ENCODE measurements at regions not wholly inside any gene's neighbourhood (a gene's known extent, or its start where the extent isn't known, plus 50 kb on each side); places are given as distances from the start of the nearest gene placed in this dataset.

DNA sequence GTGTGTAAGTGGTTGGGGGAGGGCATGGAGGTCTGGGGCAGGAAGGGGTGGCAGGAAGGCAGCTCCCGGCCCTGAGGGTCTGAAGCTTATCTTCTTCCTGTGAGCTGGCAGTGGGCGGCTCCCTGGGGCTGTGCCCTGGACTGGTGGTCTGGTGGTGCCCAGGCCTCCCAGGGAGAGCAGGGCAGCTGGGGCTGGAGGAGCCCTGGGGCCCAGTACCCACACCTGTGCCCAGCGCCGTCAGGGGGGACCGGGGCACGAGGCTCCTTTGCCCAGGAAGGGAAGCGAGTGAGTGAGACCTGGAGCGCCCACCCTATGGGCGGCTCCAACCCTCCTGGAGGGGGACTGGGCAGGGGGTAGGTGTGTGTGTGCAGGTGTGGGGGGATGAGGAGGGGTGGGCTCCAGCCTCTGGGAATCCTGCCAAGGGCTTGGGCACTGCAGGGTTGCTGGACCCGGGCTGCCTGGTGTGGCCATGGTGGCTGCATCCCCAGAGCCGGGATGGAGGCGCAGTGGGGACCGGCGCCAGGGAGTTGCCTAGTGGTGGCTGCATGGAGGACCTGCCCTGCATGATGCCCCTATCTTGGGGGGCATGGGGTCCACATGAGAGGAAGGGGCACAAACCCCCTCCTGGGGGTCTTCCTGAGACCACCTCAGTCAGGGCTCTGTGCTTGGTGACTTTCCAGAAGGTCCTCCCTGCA, 353.6 kb downstream of the TMEM121 start:
- TF ChIP-seq, protein P1, sequence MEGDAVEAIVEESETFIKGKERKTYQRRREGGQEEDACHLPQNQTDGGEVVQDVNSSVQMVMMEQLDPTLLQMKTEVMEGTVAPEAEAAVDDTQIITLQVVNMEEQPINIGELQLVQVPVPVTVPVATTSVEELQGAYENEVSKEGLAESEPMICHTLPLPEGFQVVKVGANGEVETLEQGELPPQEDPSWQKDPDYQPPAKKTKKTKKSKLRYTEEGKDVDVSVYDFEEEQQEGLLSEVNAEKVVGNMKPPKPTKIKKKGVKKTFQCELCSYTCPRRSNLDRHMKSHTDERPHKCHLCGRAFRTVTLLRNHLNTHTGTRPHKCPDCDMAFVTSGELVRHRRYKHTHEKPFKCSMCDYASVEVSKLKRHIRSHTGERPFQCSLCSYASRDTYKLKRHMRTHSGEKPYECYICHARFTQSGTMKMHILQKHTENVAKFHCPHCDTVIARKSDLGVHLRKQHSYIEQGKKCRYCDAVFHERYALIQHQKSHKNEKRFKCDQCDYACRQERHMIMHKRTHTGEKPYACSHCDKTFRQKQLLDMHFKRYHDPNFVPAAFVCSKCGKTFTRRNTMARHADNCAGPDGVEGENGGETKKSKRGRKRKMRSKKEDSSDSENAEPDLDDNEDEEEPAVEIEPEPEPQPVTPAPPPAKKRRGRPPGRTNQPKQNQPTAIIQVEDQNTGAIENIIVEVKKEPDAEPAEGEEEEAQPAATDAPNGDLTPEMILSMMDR (IDR thresholded peaks at IDR 0.05), result no peak
- no peak for TF ChIP-seq POLR2A (IDR thresholded peaks at IDR 0.05)

Measured in heart left ventricle (tissue), 13 donors.